ENCODE measurements at regions not wholly inside any gene's neighbourhood (a gene's known extent, or its start where the extent isn't known, plus 50 kb on each side); places are given as distances from the start of the nearest gene placed in this dataset.

DNA sequence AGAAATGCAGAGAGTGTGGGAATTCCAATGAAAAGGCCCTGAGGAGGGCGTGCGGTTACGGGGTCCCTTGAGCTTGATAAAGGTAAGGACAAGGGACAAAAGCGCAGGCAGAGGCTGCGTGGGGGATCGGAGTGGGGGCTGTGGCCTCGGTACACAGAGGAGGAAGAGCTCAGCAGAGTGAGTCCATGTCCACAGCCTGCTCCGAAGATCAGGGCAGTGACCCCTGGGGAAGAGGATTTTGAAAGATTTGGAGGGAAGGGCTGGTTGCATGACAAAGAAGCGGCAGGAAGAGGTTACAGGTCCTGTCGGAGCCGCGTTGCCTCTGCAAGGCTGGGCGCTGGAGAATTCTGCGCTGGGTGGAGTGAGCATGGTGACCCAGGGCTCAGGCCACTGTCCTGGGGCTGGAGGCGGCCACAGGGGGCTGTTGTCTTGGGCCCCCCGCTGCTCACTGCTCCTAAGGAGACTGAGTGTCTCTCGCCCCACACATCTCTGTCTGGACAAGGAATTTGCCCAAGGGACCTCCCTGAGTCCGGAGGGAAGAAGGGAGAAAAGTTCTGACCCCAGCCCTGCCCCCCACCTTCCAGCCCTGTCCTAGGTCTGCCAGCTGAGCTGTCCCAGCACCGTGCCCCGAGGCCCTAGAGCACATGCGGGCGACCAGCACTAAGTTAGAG, 69.8 kb upstream of the INSIG1 start:
- Histone ChIP-seq H2AFZ (ENCODE audit: low read depth, low read length) (no peak overlapping the region), H3K4me3 (ENCODE audit: low read length) (no peak overlapping the region), H3K9ac (ENCODE audit: low read length) (no peak overlapping the region), H3K9me3 (ENCODE audit: insufficient read depth, low read length) (no peaks in the 10 kb centered on the region), H3K79me2 (ENCODE audit: low read length) (no peaks in the 10 kb centered on the region), H3K27ac (ENCODE audit: low read length) (no peak overlapping the region), H3K4me2 (ENCODE audit: low read length) (no peak overlapping the region), H3K27me3 (ENCODE audit: low read depth, low read length) (no peaks in the 10 kb centered on the region), H3K36me3 (replicated peaks; ENCODE audit: low read depth, low read length) (no peaks in the 10 kb centered on the region), H3K4me1 (ENCODE audit: low read length) (no peaks in the 10 kb centered on the region), H4K20me1 (ENCODE audit: insufficient read depth, low read length) (no peaks in the 10 kb centered on the region)
- TF ChIP-seq EZH2phosphoT487 (IDR thresholded peaks at IDR 0.05; ENCODE audit: low read depth): no peak
- TF ChIP-seq, protein P1, sequence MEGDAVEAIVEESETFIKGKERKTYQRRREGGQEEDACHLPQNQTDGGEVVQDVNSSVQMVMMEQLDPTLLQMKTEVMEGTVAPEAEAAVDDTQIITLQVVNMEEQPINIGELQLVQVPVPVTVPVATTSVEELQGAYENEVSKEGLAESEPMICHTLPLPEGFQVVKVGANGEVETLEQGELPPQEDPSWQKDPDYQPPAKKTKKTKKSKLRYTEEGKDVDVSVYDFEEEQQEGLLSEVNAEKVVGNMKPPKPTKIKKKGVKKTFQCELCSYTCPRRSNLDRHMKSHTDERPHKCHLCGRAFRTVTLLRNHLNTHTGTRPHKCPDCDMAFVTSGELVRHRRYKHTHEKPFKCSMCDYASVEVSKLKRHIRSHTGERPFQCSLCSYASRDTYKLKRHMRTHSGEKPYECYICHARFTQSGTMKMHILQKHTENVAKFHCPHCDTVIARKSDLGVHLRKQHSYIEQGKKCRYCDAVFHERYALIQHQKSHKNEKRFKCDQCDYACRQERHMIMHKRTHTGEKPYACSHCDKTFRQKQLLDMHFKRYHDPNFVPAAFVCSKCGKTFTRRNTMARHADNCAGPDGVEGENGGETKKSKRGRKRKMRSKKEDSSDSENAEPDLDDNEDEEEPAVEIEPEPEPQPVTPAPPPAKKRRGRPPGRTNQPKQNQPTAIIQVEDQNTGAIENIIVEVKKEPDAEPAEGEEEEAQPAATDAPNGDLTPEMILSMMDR (IDR thresholded peaks at IDR 0.05; ENCODE audit: low read depth, low read length): no peak

DNA sequence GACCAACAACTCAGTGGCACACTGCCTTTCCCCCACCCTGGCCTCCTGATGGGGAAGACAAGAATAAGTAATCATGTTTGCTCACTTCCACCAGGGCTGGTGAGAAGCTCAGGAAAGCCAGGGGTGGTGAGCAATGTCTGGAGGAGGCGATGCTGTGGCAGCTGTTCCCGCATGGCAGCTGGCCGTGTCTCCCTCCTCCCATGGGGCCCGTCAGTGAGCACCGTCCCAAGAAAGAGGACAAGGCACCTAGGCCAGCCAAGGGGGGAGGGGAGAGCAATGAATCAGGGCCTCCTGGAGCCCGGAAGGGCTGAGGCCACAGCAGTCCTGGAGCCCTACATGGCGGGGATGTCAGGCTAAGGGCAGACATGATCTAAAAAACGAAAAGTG, 69.2 kb upstream of the INSIG1 start:
- no peak overlapping the region for H2AFZ ChIP-seq (ENCODE audit: low read depth, low read length)
- no peak overlapping the region for H3K9ac ChIP-seq (ENCODE audit: low read length)
- H3K36me3 ChIP-seq (replicated peaks; ENCODE audit: low read depth, low read length): no peaks in the 10 kb centered on the region
- H3K4me3 ChIP-seq (ENCODE audit: low read length): no peak overlapping the region
- no peak overlapping the region for H3K27ac ChIP-seq (ENCODE audit: low read length)
- no peaks in the 10 kb centered on the region for H3K4me1 ChIP-seq (ENCODE audit: low read length)
- H3K79me2 ChIP-seq (ENCODE audit: low read length): no peaks in the 10 kb centered on the region
- H3K4me2 ChIP-seq (ENCODE audit: low read length): no peak overlapping the region
- H4K20me1 ChIP-seq (ENCODE audit: insufficient read depth, low read length): no peaks in the 10 kb centered on the region
- H3K9me3 ChIP-seq (ENCODE audit: insufficient read depth, low read length): no peaks in the 10 kb centered on the region
- TF ChIP-seq, protein P1 (IDR thresholded peaks at IDR 0.05; ENCODE audit: low read depth, low read length): no peak
- TF ChIP-seq EZH2phosphoT487 (IDR thresholded peaks at IDR 0.05; ENCODE audit: low read depth): no peak
- H3K27me3 ChIP-seq (ENCODE audit: low read depth, low read length): no peaks in the 10 kb centered on the region

DNA sequence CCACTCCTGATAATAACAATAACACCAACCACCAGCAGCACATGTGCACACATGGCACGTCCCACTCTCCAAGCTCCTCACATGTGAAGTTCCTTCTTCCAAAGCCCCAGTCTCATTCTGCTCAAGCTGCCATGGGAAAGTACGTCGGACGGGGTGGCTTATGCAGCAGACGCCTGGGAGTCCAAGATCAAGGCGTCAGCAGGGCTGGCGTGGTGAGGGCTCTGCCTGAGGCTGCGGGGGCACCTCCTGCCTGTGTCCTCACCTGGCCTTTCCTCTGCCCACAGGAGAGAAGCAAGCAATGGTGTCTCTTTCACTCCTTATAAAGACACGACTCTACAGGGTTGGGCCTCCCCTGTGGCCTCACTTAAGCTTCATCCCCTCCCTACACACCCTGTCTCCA, 68.8 kb upstream of the INSIG1 start:
- H3K9ac ChIP-seq (ENCODE audit: low read length): no peak overlapping the region
- no peaks in the 10 kb centered on the region for H3K36me3 ChIP-seq (replicated peaks; ENCODE audit: low read depth, low read length)
- H3K4me2 ChIP-seq (ENCODE audit: low read length): no peak overlapping the region
- no peaks in the 10 kb centered on the region for H3K9me3 ChIP-seq (ENCODE audit: insufficient read depth, low read length)
- H3K79me2 ChIP-seq (ENCODE audit: low read length): no peaks in the 10 kb centered on the region
- no peak overlapping the region for H2AFZ ChIP-seq (ENCODE audit: low read depth, low read length)
- H4K20me1 ChIP-seq (ENCODE audit: insufficient read depth, low read length): no peaks in the 10 kb centered on the region
- no peak for TF ChIP-seq EZH2phosphoT487 (IDR thresholded peaks at IDR 0.05; ENCODE audit: low read depth)
- TF ChIP-seq, protein P1 (IDR thresholded peaks at IDR 0.05; ENCODE audit: low read depth, low read length): no peak
- no peak overlapping the region for H3K4me3 ChIP-seq (ENCODE audit: low read length)
- no peaks in the 10 kb centered on the region for H3K4me1 ChIP-seq (ENCODE audit: low read length)
- no peak overlapping the region for H3K27ac ChIP-seq (ENCODE audit: low read length)
- no peaks in the 10 kb centered on the region for H3K27me3 ChIP-seq (ENCODE audit: low read depth, low read length)

DNA sequence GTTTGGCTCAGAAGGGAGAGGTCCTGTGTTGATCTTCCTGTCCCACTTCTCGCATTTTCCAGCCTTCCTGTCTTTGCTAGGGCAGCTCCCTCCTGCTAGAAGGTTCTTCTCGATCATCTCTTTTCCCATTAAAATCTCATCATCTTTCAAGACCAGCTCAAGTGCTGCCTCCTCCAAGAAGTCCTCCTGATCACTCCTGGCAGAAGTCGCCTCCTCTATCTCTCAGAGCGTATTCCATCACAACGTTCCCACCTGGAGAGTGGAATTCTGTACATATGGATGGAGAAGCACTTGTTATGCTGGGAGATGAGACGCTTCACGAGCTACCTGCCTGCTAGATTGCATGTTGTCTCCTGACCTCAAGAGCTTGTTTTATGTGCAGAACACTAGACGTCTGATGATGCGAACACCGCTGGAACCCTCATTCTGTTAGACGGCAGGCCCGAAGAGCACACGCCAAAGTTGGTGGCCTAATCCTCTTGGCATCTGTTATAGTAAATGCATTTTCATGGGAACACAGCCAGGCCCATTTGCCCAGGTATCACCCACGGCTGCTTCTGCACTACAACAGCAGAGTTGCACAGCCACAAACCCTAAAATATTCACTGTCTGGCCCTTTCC, 68.0 kb upstream of the INSIG1 start:
- Histone ChIP-seq H3K4me3 (ENCODE audit: low read length) (no peak overlapping the region), H3K27me3 (ENCODE audit: low read depth, low read length) (no peaks in the 10 kb centered on the region), H3K36me3 (replicated peaks; ENCODE audit: low read depth, low read length) (no peaks in the 10 kb centered on the region), H3K79me2 (ENCODE audit: low read length) (no peaks in the 10 kb centered on the region), H3K4me1 (ENCODE audit: low read length) (no peaks in the 10 kb centered on the region), H3K27ac (ENCODE audit: low read length) (no peak overlapping the region), H3K9me3 (ENCODE audit: insufficient read depth, low read length) (no peaks in the 10 kb centered on the region), H4K20me1 (ENCODE audit: insufficient read depth, low read length) (no peaks in the 10 kb centered on the region), H3K9ac (ENCODE audit: low read length) (no peak overlapping the region), H3K4me2 (ENCODE audit: low read length) (no peak overlapping the region), H2AFZ (ENCODE audit: low read depth, low read length) (no peak overlapping the region)
- TF ChIP-seq, protein P1 (IDR thresholded peaks at IDR 0.05; ENCODE audit: low read depth, low read length): no peak
- no peak for TF ChIP-seq EZH2phosphoT487 (IDR thresholded peaks at IDR 0.05; ENCODE audit: low read depth)

Measured in OCI-LY3 (cell line).